HG03521 (cell line): ENCODE measurements at regions not wholly inside any gene's neighbourhood (a gene's known extent, or its start where the extent isn't known, plus 50 kb on each side); places are given as distances from the start of the nearest gene placed in this dataset.

Experiments
- ATAC-seq: cut with Tn5 transposase; IDR thresholded peaks from one replicate; pipeline ENCODE4 v1.9.1; 2021; ENCODE audit warnings: mild to moderate bottlenecking, moderate library complexity; ENCODE audit not compliant: unreplicated experiment

DNA sequence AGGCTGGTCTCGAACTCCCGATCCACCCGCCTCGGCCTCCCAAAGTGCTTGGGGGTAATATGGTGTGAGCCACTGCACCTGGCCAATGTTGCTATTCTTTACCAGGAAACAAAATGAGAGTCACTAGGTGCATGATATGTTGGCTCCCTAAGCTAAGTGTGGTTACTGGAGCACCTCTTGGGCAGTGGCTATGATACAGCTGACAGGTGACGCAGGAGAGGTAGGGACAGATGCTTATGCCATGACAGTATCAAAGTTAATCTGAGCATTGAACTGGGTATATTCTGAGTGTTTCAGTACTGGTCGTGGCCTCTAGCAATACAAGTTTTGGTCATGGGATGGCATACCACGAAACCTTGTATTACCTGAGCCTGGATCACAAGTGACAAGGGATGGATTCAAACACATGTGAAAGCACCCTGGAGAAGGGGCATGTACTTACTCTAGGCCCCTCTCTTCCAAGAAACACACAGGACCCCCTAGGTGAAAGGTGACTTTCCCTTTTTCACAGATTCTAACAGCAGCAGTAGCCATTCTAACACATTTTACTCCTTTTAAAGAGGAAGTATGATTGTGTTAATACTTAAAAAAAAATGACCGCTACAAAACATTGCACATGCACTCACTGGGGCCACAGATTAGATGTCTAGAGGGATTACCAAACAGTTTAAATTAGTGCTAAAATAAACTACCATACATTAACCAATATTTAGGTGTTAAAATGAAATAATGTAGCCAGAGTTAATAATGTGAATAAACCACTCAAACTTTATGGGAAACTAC, 467.3 kb downstream of the SHQ1 start:
- ATAC-seq: no peak

DNA sequence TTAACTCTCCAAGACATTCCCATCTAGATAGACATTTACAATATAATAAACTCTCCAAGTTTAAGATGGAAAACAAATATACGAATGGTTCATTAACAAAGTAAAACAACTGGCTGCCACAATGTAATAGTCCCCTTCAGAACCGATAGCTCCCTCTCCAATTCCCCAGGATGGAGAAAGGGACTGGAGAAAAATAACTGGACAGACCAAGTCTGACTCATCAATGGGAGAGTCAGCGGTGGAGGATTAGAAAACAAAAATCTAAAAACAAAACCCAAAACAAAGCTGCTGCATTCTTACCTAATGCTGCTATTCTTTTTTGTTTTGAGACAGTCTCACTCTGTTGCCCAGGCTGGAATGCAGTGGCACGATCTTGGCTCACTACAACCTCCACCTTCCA, 468.1 kb downstream of the SHQ1 start:
- ATAC-seq: no peak

DNA sequence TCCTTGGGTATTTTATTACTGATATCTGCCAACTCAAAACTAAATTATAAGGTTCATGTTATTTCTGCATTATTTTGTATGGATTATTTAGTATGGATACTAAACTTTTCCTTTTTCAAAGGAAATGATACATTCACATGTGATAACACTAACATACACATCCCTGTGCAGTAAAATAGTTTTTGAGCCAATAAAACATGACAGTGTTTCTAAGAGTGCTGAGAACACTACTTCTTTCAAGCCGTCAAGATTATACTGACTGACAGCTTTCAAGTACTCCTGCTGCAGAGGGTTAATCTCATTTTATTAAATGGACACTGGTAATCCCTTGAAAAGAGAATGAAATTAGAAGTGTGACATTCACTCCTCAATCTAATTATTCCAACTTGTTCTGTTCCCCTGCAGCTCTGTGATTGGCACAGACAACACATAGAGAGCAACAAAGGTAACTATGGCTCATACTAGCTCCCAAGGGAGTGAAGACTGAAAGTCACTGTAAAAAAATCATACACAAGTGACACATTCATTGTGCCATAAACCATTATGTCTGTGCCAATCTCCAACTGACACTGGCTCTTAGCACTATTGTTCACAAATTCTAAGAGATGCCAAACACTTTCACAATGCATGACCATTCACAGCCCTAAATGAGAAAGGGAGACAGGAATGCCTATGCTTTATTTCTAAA, 468.6 kb downstream of the SHQ1 start:
- no peak for ATAC-seq

DNA sequence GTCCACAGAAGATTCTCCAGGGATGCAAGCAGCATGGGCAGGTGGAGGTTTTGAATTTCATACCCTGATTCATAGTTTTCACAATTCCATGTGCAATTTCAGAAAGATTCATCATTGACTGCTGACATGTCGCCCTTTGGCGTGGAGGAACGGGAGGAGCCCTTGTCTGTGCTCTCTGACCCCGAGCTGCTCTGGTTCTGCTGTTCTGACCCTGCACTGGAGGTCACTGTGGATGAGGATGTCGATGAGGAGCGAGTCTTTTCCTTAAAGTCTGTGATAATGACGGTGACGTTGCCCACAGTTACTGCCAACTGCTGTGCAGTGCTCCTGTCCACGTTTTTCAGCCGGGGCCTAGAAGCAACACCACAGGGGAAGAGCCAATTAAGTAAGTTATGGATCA, 470.0 kb downstream of the SHQ1 start:
- no peak for ATAC-seq

DNA sequence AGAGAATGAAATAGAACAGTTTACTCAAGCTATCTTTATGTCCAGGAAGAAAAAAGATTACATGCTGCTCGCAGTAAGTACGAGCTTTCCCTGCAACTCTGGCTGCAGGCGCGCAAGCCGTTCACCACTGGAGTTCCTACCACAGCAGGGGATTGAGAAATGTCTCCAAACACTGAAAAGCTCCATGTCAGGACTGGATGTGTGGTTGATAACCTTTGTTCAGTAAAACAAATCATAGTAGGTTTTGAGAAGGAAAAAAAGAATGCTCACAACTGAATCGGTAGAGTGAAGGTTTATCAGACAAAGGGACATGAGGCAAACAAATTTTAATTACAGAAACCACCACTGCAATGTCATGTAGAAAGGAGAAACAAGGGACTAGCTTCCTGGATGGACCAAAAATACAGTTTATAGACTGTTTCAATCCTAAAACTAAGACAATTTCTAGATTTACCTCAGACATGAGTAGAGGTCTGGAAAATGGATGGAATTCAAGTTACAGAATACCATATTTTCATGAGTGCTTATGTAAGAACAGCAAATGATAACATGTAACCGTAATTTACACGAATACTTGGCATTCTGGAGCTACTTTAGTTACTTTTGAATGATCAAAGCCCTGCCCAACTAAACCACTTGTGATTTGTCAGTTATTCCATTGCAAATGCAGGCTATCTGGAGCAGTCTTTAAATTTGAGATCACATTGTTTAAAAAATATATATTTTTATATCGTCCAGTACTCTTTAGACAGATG, 471.1 kb downstream of the SHQ1 start:
- ATAC-seq: no peak

DNA sequence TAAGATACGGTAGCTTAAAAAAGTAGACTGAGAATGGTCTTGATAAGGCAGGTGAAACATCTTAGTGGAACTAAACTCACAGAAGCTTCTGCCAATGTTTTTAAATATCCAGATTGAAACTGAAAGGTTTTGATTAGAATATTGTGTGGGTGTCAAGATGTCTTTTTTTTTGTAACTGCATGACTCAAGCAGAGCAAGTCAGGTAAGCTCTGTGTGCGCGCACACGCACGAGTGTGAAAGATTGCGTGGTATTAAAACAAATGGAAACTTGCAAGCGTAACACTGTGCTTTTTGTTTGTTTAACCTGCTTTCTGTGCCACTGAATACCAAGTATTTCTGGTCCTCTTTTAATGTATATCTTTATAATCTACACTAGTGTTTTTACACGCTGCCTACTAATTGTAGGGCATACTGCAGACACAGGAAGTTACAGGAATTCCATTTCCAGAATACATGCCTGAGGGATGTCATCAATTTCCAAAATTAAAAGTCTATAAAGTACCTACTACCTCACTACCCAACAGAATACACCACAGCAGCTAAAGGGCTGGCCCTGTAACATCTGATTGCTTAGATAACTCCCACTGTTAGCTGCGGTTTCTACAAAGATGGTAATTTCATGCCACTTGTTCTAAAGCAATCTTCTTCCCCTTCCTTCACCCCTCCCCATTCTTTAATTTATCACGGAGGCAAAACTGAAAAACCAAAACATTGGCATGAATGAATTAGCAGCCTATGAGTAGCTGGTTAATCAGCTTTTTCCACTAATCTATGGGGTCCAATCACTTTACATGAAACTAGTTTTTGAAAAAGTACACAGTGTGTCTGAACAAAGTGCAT, 472.8 kb downstream of the SHQ1 start:
- ATAC-seq: no peak

DNA sequence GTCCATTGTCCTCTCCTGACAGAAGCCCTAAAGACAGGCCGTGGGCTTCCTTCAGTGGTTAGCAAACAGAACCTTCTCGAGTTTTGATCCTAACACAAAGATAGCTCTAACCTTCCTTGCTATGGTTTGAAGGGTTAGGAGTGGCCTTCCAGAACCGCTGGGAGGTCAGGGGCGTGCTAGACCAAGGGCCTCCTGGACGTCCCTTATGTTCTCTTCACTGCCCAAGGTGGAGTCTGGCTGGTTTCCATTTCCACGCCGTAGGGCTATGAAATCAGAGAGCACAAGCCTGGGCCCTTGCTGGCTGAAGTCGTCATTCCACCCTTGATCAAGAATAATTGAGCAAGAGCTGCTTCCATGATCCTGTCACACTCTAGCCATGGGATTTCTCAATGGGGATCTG, 475.1 kb downstream of the SHQ1 start:
- ATAC-seq: no peak

DNA sequence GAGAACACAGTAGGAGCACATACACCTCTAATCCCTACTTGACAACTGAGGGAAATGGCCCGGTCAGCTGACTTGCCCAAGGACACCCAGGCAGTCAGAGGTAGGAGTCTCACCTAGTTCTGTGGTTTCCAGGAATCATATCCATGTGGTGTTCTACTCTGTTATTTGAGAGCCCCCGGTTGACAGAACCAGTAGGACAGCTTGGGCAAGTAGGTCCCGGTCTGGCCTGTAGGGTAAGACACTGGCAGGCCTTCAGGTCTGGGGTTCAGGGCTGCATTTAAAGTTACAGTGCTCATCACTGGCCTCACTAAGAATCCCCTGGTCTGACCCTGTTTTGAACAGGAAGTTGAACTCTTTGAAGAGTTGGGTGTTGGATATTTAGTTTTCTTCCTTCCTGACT, 476.1 kb downstream of the SHQ1 start:
- ATAC-seq: no peak

DNA sequence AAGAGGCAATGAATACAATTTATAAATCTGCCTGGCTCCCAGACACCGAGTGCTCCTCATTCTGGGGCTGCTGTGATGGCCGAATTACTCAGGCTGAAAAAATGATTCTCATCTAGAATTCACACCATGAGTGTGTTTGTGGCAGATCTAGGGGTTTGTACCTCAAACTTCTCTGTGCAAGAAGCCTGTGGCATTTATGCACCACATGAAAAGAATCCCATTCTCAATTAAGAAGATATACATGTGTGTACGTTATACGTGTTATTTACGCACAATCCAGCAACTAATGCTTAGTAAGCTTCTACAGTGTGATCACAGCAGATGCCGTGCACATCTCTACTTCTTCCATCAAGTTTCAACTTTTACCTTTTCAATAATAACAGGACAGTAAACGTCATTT, 476.8 kb downstream of the SHQ1 start:
- ATAC-seq: no peak

DNA sequence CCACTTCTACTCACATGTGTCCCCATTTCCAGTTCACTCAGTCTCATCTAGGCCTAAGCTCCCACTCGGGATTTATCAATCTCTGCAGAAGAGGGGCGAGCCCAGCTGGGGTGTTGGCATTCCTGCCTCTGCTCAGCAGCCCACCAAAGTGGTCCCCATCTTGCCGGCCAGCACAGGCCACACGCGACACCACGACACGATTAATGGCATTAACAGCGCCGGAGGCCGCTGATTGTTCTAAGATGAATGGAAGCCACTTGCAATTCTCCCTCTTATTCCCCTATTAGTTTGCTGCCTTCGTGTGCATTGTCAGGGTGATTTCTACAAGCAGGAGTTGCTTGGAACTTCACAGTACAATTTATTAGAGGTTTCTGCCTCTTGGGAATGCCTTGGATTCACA, 477.3 kb downstream of the SHQ1 start:
- ATAC-seq: no peak

DNA sequence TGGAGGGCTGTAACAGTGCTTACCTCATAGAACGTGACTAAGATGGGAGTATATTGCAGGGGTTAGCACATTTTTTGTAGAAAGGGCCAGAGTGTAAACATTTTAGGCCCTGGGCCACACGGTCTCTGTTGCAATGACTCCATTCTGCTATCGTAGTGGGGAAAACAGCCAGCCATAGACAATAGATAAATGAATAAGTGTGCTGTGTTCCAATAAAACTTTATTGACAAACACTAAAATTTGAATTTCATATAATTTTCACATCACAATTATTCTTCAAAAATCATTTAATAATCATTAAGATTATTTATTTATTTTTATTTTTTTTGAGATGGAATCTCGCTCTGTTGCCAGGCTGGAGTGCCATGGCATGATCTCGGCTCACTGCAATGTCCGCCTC, 478.6 kb downstream of the SHQ1 start:
- ATAC-seq: no peak

DNA sequence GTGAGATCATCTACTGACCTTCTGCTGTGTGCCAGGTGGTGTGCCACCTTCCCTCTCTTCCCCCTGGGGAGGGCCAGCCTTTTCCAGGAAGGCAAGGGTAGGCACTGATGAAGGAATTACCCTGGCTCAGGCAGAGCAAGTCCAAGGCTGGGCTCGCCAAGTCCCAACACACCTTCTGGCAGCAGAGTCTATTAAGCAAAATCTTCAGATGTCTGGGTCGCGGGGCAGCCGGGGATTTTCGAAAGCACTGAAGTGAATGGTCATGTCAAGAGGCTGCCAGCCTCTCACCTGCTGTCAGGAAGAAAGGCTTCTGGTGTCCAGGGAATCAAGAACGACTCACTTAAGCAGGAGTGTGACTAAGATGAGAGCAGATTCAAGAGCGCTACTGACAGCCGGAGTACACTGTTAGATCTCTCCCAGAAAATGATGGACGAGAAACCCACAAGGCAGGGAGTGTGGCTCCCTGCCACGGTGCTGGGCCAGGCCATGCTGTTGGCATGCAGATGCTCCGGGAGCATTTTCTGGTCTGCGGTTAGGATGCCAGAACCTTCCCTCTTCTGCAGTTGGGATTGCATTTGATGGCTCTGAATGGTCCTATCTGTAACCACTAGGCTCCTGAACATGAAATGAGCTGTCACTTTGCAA, 479.8 kb downstream of the SHQ1 start:
- no peak for ATAC-seq

DNA sequence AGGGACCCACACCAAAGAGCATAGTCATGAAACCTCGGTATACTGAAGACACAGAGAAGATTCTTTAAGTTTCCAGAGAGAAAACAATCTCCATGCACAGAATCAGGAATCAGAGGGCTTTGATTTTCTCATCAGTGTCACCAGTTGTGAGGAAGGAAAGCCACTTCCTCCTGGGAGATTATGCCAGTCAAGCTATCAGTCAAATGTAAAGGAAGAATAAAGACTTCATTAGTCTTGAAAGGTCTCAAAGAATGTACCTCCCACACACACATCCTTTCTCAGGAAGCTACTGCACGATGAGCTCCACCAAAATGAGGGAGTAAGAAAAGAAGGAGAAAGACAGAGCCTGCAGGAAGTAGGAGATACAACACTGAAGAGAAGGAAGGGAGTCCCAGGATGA, 486.3 kb downstream of the SHQ1 start:
- no peak for ATAC-seq

DNA sequence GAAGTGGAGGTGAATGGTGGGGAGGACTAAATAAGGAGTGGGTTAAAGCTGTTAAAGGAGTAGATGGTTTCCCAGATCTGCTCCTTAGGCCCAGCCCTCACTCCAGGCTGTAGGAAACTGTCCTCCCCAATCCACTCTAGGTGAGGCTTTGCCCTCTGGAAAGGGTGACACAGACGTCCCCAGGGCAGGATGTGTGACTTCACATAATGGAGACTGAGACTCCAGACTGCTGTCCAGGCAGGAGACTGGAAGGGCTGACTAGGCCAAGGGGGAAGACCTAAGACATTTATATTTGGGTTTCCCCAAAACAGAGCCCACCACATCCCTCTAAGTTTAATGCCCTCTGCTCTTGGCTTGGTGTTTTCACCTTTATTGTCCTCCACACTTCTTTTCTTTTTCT, 488.5 kb downstream of the SHQ1 start:
- no peak for ATAC-seq

DNA sequence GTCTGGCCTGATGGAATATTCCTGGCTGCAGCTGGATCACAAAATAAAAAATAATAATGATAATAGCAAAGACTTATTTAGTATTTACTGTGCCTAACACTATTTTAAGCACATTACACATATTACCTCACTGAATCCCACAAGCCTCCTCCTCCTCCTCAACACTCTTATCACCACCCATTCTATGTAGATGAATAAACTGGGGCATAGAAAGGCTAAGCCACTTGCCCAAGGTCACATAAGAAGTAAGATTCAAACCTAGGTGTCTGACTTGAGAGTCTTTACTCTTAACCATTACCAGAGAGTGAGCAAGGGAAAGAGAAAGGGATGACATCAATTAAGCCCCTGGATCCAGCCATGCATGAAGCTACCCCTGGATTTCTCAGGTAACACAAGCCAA, 493.1 kb downstream of the SHQ1 start:
- no peak for ATAC-seq

DNA sequence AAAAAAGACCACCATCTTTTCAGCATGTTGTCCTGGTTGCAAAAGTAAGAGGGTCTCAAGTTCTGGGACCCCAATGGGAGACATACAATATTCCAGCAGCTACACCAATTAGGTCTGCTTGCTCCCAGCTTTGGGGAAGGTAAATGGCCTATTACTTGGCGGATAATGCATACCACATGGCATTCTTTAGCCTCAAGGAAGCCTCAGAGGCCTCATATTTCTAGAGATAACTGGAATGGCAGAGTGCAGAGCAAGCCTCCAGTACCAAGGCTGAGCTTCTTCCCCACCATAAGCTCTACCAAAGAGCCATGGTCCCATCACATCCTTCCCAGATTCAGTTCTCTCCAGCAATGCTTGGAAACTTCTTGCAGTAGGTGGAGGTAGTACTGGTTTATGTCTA, 493.8 kb downstream of the SHQ1 start:
- ATAC-seq: no peak

DNA sequence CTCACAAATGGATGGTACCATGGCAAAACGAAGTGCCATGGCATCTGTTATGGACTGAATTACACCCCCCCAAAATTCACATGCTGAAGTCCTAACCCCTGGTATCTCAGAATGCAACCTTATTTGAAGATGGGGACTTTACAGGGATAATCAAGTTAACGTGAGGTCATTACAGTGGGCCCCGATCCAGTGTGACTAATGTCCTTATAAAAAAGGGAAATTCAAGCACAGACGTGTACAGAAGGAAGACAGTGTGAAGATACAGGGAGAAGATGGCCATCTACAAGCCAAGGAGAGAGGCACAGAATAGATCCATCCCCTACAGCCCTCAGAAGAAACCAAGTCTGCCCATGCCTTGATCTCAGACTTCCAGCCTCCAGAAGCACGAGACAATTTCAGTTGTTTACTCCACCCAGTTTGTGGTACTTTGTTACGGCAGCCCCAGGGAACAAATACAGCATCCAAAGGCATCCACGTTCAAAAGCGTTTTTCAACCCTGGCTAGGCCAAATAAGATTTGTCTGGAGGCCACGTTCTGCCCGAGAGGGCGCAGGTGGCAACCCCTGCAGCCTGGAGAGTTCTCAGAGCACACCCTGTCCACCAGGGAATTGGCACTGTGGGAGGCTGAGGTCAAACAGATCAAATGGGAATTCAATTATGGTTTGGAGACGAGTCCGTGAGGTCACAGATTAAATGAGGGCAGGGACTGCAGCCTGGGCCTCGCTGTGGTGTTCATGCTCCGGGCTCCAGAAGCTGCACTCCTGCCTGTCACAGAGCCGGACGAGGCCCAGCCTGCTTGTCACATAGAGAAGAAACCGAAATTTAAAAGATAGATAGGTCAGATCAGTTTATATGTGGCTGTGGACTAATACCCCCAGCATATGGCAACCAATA, 494.8 kb downstream of the SHQ1 start:
- ATAC-seq: no peak

DNA sequence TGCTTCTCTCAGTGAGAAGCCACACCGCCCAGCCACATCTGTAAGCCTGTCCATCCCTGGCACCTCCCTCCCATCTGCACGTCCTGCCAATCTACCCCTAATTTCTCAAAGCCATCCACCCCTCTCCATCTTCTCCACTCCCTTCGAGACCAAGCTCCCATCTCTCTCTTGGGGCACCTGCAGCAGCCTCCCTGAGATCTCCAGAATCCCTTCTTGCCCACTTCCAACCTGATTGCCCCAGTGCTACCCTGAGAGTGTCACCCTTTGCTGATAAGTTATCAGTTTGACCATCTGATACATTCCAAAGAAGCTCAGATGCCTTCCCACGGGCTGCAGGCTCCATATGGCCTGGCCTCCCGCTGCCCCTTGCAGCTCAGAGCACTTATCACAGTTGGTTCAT, 496.1 kb downstream of the SHQ1 start:
- ATAC-seq: no peak

DNA sequence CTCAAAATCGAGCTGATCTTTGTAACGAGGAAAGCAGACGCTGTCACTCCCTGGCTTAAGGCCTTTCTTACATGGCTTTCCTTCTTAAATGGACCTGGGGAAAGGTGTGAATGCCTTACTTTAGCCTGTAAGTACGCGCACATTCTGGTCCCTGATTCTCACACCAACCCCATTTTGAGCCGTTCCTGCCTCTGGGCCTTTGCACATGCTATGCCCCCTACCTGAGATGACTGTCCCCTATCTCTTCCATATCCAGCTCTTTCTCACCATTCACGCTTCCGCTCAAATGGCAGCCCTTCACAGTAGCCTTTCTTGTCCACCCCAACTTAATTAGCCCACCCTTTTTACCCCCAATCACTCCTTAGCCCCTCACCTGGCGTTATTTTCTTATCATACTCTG, 496.7 kb downstream of the SHQ1 start:
- ATAC-seq: no peak
